GM19455 (cell line): ENCODE measurements at regions not wholly inside any gene's neighbourhood (a gene's known extent, or its start where the extent isn't known, plus 50 kb on each side); places are given as distances from the start of the nearest gene placed in this dataset.
"Not testable (repeated sequence)": the region's sequence is repeated elsewhere in the genome, so short reads cannot be mapped to it uniquely, and the experiment has no call there.

ENCODE experiments used
- ATAC-seq: cut with Tn5 transposase; IDR thresholded peaks from one replicate; pipeline ENCODE4 v1.9.1; 2021; ENCODE audit not compliant: unreplicated experiment

GRCh38 chr14:40398981-40399380 lies 966.7 kb upstream of the FBXO33 start:
- ATAC-seq, result no peak

GRCh38 chr14:40394634-40395340 lies 962.6 kb upstream of the FBXO33 start:
- ATAC-seq, result no peak

GRCh38 chr14:40393143-40393542 lies 960.9 kb upstream of the FBXO33 start:
- no peak for ATAC-seq

- no peak for ATAC-seq
Measured at GRCh38 chr14:40386433-40386832, 954.2 kb upstream of the FBXO33 start.

- ATAC-seq, result no peak
Measured at GRCh38 chr14:40374221-40374620, 942.0 kb upstream of the FBXO33 start.

- ATAC-seq, result no peak
Measured at GRCh38 chr14:40371011-40371410, 938.8 kb upstream of the FBXO33 start.

- ATAC-seq, result no peak
Measured at GRCh38 chr14:40368314-40368713, 936.1 kb upstream of the FBXO33 start.

- ATAC-seq, result no peak
Measured at GRCh38 chr14:40367717-40368116, 935.5 kb upstream of the FBXO33 start.

- ATAC-seq, result no peak
Measured at GRCh38 chr14:40365305-40365704, 933.1 kb upstream of the FBXO33 start.

- no peak for ATAC-seq
Measured at GRCh38 chr14:40362856-40363255, 930.6 kb upstream of the FBXO33 start.

GRCh38 chr14:40354754-40355153 lies 922.5 kb upstream of the FBXO33 start:
- no peak for ATAC-seq

GRCh38 chr14:40348104-40348503 lies 915.9 kb upstream of the FBXO33 start:
- ATAC-seq, result not testable (repeated sequence)

GRCh38 chr14:40347675-40348074 lies 915.4 kb upstream of the FBXO33 start:
- no peak for ATAC-seq

GRCh38 chr14:40346275-40346674 lies 914.0 kb upstream of the FBXO33 start:
- no peak for ATAC-seq

GRCh38 chr14:40345334-40345733 lies 913.1 kb upstream of the FBXO33 start:
- ATAC-seq, result no peak

- no peak for ATAC-seq
Measured at GRCh38 chr14:40340708-40341107, 908.5 kb upstream of the FBXO33 start.

GRCh38 chr14:40336846-40337245 lies 904.6 kb upstream of the FBXO33 start:
- no peak for ATAC-seq

- not testable (repeated sequence) for ATAC-seq
Measured at GRCh38 chr14:40326519-40326918, 894.3 kb upstream of the FBXO33 start.

- no peak for ATAC-seq
Measured at GRCh38 chr14:40318211-40318719, 886.0 kb upstream of the FBXO33 start.

GRCh38 chr14:40317690-40318089 lies 885.5 kb upstream of the FBXO33 start:
- ATAC-seq, result no peak

- no peak for ATAC-seq
Measured at GRCh38 chr14:40312296-40312695, 880.1 kb upstream of the FBXO33 start.

- no peak for ATAC-seq
Measured at GRCh38 chr14:40309124-40309523, 876.9 kb upstream of the FBXO33 start.

- ATAC-seq, result no peak
Measured at GRCh38 chr14:40308240-40308639, 876.0 kb upstream of the FBXO33 start.
